CD4-positive, alpha-beta T cell (primary cell): ENCODE measurements at regions not wholly inside any gene's neighbourhood (a gene's known extent, or its start where the extent isn't known, plus 50 kb on each side); places are given as distances from the start of the nearest gene placed in this dataset.

ENCODE experiments used
- ATAC-seq: fragments of 200-7000 bp; cut with Tn5 transposase; one replicate; pipeline ENCODE4 v1.10.0; 2022; ENCODE audit warnings: mild to moderate bottlenecking; ENCODE audit not compliant: poor library complexity
- CTCF ChIA-PET: fragments of 350-600 bp; sonication (Branson Sonifier 250); formaldehyde crosslinking; loops from one replicate; lab custom pipeline; 2021; ENCODE audit warnings: antibody characterized with exemption, inconsistent platforms; lab: Charles Lee
- POLR2A ChIA-PET: fragments of 350-600 bp; sonication (Branson Sonifier 250); formaldehyde crosslinking; loops from one replicate; lab custom pipeline; 2021; ENCODE audit warnings: antibody characterized with exemption, inconsistent platforms; lab: Charles Lee
- DNase-seq, 14 experiments: peaks; one replicate each; pipeline ENCODE4 v3.0.0-alpha.2; 2013 to 2020; ENCODE audit warnings: mixed read lengths in 2 of 14
- H3K27ac ChIP-seq, 2 donors: one replicate each; pipeline versions ENCODE4 v1.5.1 to v1.7.0; 2013; ENCODE audit warnings: low read length in 2 of 2, low read depth in 1 of 2, mild to moderate bottlenecking in 1 of 2
- H3K27me3 ChIP-seq, 2 experiments: 1 replicate in 1 of 2; 2 replicates in 1 of 2; pipeline versions ENCODE4 v1.6.1 to v1.7.0; 2013; ENCODE audit warnings: low read length in 2 of 2, control low read depth in 1 of 2, mild to moderate bottlenecking in 1 of 2, moderate library complexity in 1 of 2; ENCODE audit not compliant: insufficient read depth in 2 of 2, control insufficient read depth in 1 of 2
- H3K36me3 ChIP-seq: one replicate; pipeline ENCODE4 v1.6.1; 2013; ENCODE audit warnings: low read length, control low read depth; ENCODE audit not compliant: insufficient read depth
- H3K4me1 ChIP-seq: one replicate; pipeline ENCODE4 v1.6.1; 2013; ENCODE audit warnings: low read length, control low read depth; ENCODE audit not compliant: insufficient read depth
- H3K4me3 ChIP-seq: one replicate; pipeline ENCODE4 v1.5.1; 2013; ENCODE audit warnings: mild to moderate bottlenecking, low read length, moderate library complexity
- H3K9me3 ChIP-seq, 2 experiments: 1 replicate in 1 of 2; 2 replicates in 1 of 2; pipeline versions ENCODE4 v1.6.1 to v1.7.0; 2013; ENCODE audit warnings: low read length in 2 of 2, mild to moderate bottlenecking in 2 of 2, control low read depth in 1 of 2, moderate library complexity in 1 of 2; ENCODE audit not compliant: control insufficient read depth in 1 of 2, insufficient read depth in 1 of 2
- H3K27ac Mint-ChIP-seq: one replicate; pipeline ENCODE4 v1.8.0; 2020; ENCODE audit warnings: mixed read lengths
- H3K27me3 Mint-ChIP-seq: one replicate; pipeline ENCODE4 v1.8.0; 2021; ENCODE audit warnings: mixed read lengths
- H3K36me3 Mint-ChIP-seq: one replicate; pipeline ENCODE4 v1.8.0; 2021; ENCODE audit warnings: low read depth, mixed read lengths
- H3K4me1 Mint-ChIP-seq: one replicate; pipeline ENCODE4 v1.8.0; 2021; ENCODE audit warnings: low read depth, mixed read lengths
- H3K4me3 Mint-ChIP-seq: one replicate; pipeline ENCODE4 v1.8.0; 2020; ENCODE audit warnings: mild to moderate bottlenecking, mixed read lengths
- H3K9me3 Mint-ChIP-seq: one replicate; pipeline ENCODE4 v1.8.0; 2020; ENCODE audit warnings: mixed read lengths
- intact Hi-C, 2 experiments: fragments of 100-400 bp; cut with DNase I in 1 of 2; cut with micrococcal nuclease in 1 of 2; formaldehyde crosslinking; loops; one replicate each; pipeline versions ENCODE4 v1.15.1 to v1.9.0; 2023 to 2025; cut with DNase I, micrococcal nuclease
- TF ChIP-seq, protein P1 (sequence below): fragments of 200-600 bp; IDR thresholded peaks from one replicate; pipeline ENCODE4 v1.8.0; 2022; ENCODE audit warnings: antibody characterized with exemption, mild to moderate bottlenecking

DNA sequence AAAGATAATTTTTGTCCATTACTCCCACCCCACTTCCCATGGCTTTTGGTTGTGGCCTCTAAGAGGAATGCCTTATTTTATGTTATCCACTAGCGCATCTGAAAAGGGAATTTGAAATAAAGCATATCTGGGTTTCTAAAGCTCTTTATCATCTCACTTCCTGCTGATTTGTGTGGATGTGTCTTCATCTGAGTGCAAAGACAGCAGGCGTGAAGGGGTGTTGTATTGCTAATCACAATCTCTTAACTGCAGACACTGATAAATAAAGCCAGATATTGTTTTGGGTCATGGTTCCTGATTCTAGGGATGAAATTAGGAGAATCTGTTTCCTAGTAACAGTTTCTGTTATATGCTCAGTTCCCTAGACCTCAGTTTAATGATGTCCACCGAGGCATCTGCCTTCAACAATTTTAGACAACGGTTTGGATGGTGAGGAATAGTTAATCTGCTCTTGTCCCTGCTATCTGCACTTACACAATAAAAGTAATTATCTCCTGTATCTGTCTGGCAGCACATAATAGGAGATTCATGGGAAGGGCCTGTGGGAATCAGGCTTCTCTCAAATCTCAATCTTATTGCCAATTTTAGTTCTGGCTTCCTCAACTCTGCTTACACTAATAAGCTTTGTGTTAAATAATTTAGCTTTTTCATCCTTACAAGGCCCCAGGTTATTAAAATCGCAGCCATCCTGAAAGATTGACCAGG, 517.9 kb upstream of the ATXN8OS start:
- Mint-ChIP-seq H3K4me1 (no peaks in the 10 kb centered on the region), H3K9me3 (peaks cover 6% of the 10 kb centered on the region), H3K4me3 (no peak overlapping the region), H3K27me3 (no peaks in the 10 kb centered on the region), H3K27ac (no peak overlapping the region), H3K36me3 (no peaks in the 10 kb centered on the region)
- H3K4me1 ChIP-seq = no peaks in the 10 kb centered on the region
- no peak overlapping the region for H3K4me3 ChIP-seq
- CTCF ChIA-PET = no interaction called here
- intact Hi-C loops = no loop called here
- TF ChIP-seq, protein P1, sequence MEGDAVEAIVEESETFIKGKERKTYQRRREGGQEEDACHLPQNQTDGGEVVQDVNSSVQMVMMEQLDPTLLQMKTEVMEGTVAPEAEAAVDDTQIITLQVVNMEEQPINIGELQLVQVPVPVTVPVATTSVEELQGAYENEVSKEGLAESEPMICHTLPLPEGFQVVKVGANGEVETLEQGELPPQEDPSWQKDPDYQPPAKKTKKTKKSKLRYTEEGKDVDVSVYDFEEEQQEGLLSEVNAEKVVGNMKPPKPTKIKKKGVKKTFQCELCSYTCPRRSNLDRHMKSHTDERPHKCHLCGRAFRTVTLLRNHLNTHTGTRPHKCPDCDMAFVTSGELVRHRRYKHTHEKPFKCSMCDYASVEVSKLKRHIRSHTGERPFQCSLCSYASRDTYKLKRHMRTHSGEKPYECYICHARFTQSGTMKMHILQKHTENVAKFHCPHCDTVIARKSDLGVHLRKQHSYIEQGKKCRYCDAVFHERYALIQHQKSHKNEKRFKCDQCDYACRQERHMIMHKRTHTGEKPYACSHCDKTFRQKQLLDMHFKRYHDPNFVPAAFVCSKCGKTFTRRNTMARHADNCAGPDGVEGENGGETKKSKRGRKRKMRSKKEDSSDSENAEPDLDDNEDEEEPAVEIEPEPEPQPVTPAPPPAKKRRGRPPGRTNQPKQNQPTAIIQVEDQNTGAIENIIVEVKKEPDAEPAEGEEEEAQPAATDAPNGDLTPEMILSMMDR = no peak
- ATAC-seq = no peak
- H3K36me3 ChIP-seq = no peaks in the 10 kb centered on the region
- DNase-seq = no peak
- H3K9me3 ChIP-seq = peaks cover 0 to 5% of the 10 kb centered on the region in 2 experiments
- POLR2A ChIA-PET = no interaction called here
- no peak overlapping the region for H3K27ac ChIP-seq
- H3K27me3 ChIP-seq = no peaks in the 10 kb centered on the region

DNA sequence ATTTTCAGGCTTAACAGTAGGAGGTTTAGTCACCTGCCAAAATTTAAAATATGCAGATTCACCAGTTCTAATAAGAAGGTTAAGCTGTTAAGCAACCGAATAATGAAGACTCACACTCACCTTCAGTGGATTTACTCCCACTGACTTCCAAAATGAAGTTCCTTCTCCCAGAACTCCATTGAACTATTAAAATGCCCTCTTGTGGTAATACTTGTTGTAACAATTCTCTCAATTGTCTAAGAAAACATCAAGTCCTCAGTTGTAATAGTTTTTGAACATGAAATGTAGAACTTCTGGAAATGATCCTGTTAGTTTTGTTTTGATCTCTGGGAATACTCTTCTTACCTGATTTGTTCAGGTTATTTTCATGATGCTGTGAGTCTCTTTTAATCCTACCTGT, 522.0 kb upstream of the ATXN8OS start:
- POLR2A ChIA-PET = no interaction called here

DNA sequence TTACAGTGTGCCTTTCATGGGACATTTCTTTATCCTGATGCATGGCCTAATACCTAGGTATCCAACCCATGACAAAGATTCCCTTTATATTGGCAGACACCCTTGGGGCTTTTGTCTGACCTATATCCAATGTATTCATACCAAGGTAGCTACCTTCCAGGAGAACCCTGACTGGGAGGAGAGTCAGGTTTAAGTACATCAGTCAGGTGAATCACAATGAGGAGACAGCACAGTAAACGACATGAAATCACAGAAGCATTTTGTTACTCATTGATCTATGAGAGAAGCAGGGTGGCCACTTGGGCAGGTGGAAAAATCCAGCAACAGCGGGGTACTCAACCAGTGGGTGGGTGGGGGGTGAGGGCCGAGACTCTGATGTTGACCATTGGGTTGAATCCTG, 527.4 kb upstream of the ATXN8OS start:
- Mint-ChIP-seq H3K4me3 (no peak overlapping the region), H3K36me3 (no peaks in the 10 kb centered on the region), H3K27me3 (no peaks in the 10 kb centered on the region), H3K9me3 (peaks cover 9% of the 10 kb centered on the region), H3K27ac (no peak overlapping the region), H3K4me1 (no peaks in the 10 kb centered on the region)
- H3K27me3 ChIP-seq = no peaks in the 10 kb centered on the region
- POLR2A ChIA-PET = no interaction called here
- TF ChIP-seq, protein P1 = no peak
- DNase-seq = no peak
- H3K27ac ChIP-seq = no peak overlapping the region
- CTCF ChIA-PET = no interaction called here
- no peak for ATAC-seq
- no peak overlapping the region for H3K4me3 ChIP-seq
- peaks cover 4 to 7% of the 10 kb centered on the region in 2 experiments for H3K9me3 ChIP-seq
- no peaks in the 10 kb centered on the region for H3K4me1 ChIP-seq
- intact Hi-C loops = no loop called here
- no peaks in the 10 kb centered on the region for H3K36me3 ChIP-seq

More for the DNA sequence above, 522.0 kb upstream of the ATXN8OS start:
- Mint-ChIP-seq H3K36me3 (no peaks in the 10 kb centered on the region), H3K4me1 (no peaks in the 10 kb centered on the region), H3K4me3 (no peak overlapping the region), H3K27me3 (no peaks in the 10 kb centered on the region), H3K27ac (no peak overlapping the region), H3K9me3 (peaks cover 9% of the 10 kb centered on the region)
- ATAC-seq = no peak
- Histone ChIP-seq H3K27ac (no peak overlapping the region), H3K4me1 (no peaks in the 10 kb centered on the region), H3K27me3 (no peaks in the 10 kb centered on the region), H3K36me3 (no peaks in the 10 kb centered on the region), H3K9me3 (peaks cover 4 to 7% of the 10 kb centered on the region in 2 experiments), H3K4me3 (no peak overlapping the region)
- TF ChIP-seq, protein P1 = no peak
- CTCF ChIA-PET = no interaction called here
- DNase-seq = no peak
- intact Hi-C loops = no loop called here
